ENCODE measurements at regions not wholly inside any gene's neighbourhood (a gene's known extent, or its start where the extent isn't known, plus 50 kb on each side); places are given as distances from the start of the nearest gene placed in this dataset.

- ATAC-seq = no peak
- BruUV-seq (replicated peaks) = no TSS peak
- no peak for TF ChIP-seq CTCF (IDR thresholded peaks at IDR 0.05)
- TF ChIP-seq POLR2AphosphoS5 (IDR thresholded peaks at IDR 0.05; ENCODE audit: low read depth, low read length) = no peak
- TF ChIP-seq SIN3A (IDR thresholded peaks at IDR 0.05; ENCODE audit: borderline replicate concordance, insufficient read depth, low read depth, low read length) = no peak
- TF ChIP-seq REST (IDR thresholded peaks at IDR 0.05; ENCODE audit: insufficient read depth in 1 of 2, low read depth in 2 of 2, low read length in 1 of 2) = no peak
- TF ChIP-seq TCF7L2 (IDR thresholded peaks at IDR 0.05; ENCODE audit: low read depth, low read length) = no peak
- Histone ChIP-seq H3K36me3 (ENCODE audit: control insufficient read depth, insufficient read depth, low read length) (no peaks in the 10 kb centered on the region), H3K27ac (ENCODE audit: low read length) (no peak overlapping the region), H3K9me3 (ENCODE audit: control insufficient read depth, insufficient read depth, low read depth, low read length) (no peaks in the 10 kb centered on the region), H3K27me3 (ENCODE audit: control insufficient read depth, insufficient read depth, low read length) (peaks cover 6% of the 10 kb centered on the region), H3K4me3 (ENCODE audit: low read depth in 2 of 2, low read length in 2 of 2) (no peak overlapping the region), H3K4me1 (ENCODE audit: control insufficient read depth, insufficient read depth, low read length) (no peaks in the 10 kb centered on the region)
- DNase-seq (ENCODE audit: low read depth, low spot score) = no peak
- in situ Hi-C loops (cut with HindIII; ENCODE audit: low pct_unique_long_range_greater_than_20kb, low sequenced_read_pairs) = no loop called here
- POLR2A ChIA-PET = no interaction called here
- intact Hi-C loops (cut with micrococcal nuclease; ENCODE audit: unreplicated experiment) = no loop called here
- CTCF ChIA-PET = no interaction called here
Observed at GRCh38 chr7:50184271-50184990, 91.4 kb upstream of the ZPBP start.

DNA sequence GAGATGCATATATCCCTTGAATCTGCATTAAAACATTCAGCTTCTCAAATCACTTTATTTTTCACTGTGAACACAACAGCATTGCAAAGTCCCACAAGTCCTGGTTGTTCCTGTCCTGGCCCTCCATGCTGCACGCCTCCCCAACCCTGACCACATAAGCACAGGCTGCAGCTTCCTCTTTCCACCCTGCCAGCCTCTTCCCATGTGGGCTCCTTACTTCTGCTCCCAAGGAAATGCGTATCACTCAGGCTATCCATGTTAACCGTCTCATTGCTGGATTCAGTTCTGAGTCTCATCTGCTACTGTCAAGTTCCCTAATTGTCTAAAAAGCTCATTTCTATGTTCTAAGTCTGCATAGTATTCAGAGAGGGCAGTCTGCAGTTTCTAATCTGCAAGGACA, 89.7 kb upstream of the ZPBP start:
- DNase-seq (ENCODE audit: low read depth, low spot score) = no peak

More for the DNA sequence above, 89.7 kb upstream of the ZPBP start:
- CTCF ChIA-PET = interaction anchor here (0.7 kb wide), 1 partner anchor 116 kb away, joined by 5 read pairs; no protein-coding TSS in a partner anchor
- H3K27me3 ChIP-seq (ENCODE audit: control insufficient read depth, insufficient read depth, low read length) = peaks cover 5% of the 10 kb centered on the region
- in situ Hi-C loops (cut with HindIII; ENCODE audit: low pct_unique_long_range_greater_than_20kb, low sequenced_read_pairs) (no loop called here), intact Hi-C loops (cut with micrococcal nuclease; ENCODE audit: unreplicated experiment) (no loop called here)
- no TSS peak for BruUV-seq (replicated peaks)
- no peak for ATAC-seq
- TF ChIP-seq CTCF (IDR thresholded peaks at IDR 0.05) (no peak), REST (IDR thresholded peaks at IDR 0.05; ENCODE audit: insufficient read depth in 1 of 2, low read depth in 2 of 2, low read length in 1 of 2) (no peak), SIN3A (IDR thresholded peaks at IDR 0.05; ENCODE audit: borderline replicate concordance, insufficient read depth, low read depth, low read length) (no peak), TCF7L2 (IDR thresholded peaks at IDR 0.05; ENCODE audit: low read depth, low read length) (no peak), POLR2AphosphoS5 (IDR thresholded peaks at IDR 0.05; ENCODE audit: low read depth, low read length) (no peak)
- H3K9me3 ChIP-seq (ENCODE audit: control insufficient read depth, insufficient read depth, low read depth, low read length) = no peaks in the 10 kb centered on the region
- POLR2A ChIA-PET = no interaction called here
- no peaks in the 10 kb centered on the region for H3K4me1 ChIP-seq (ENCODE audit: control insufficient read depth, insufficient read depth, low read length)
- H3K4me3 ChIP-seq (ENCODE audit: low read depth in 2 of 2, low read length in 2 of 2) = no peak overlapping the region
- H3K27ac ChIP-seq (ENCODE audit: low read length) = no peak overlapping the region
- H3K36me3 ChIP-seq (ENCODE audit: control insufficient read depth, insufficient read depth, low read length) = no peaks in the 10 kb centered on the region
